ENCODE measurements at regions not wholly inside any gene's neighbourhood (a gene's known extent, or its start where the extent isn't known, plus 50 kb on each side); places are given as distances from the start of the nearest gene placed in this dataset.

- TF ChIP-seq, protein P1, sequence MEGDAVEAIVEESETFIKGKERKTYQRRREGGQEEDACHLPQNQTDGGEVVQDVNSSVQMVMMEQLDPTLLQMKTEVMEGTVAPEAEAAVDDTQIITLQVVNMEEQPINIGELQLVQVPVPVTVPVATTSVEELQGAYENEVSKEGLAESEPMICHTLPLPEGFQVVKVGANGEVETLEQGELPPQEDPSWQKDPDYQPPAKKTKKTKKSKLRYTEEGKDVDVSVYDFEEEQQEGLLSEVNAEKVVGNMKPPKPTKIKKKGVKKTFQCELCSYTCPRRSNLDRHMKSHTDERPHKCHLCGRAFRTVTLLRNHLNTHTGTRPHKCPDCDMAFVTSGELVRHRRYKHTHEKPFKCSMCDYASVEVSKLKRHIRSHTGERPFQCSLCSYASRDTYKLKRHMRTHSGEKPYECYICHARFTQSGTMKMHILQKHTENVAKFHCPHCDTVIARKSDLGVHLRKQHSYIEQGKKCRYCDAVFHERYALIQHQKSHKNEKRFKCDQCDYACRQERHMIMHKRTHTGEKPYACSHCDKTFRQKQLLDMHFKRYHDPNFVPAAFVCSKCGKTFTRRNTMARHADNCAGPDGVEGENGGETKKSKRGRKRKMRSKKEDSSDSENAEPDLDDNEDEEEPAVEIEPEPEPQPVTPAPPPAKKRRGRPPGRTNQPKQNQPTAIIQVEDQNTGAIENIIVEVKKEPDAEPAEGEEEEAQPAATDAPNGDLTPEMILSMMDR (IDR thresholded peaks at IDR 0.05; ENCODE audit: insufficient read depth, low read length, poor library complexity, severe bottlenecking): no peak
- TF ChIP-seq EZH2phosphoT487 (conservative IDR thresholded peaks at IDR 0.05; ENCODE audit: low read length): no peak
Observed at GRCh38 chr4:158001756-158002155, 171.1 kb downstream of the GASK1B start.

Data from SU-DHL-6 (cell line).